Loucy (cell line): ENCODE measurements at regions not wholly inside any gene's neighbourhood (a gene's known extent, or its start where the extent isn't known, plus 50 kb on each side); places are given as distances from the start of the nearest gene placed in this dataset.

Source experiments
- CTCF ChIP-seq: fragments of 200-600 bp; sonication (generic); conservative IDR thresholded peaks from 2 replicates; pipeline ENCODE4 v1.5.1; 2014; ENCODE audit warnings: mild to moderate bottlenecking, antibody characterized with exemption, low read length
- EZH2phosphoT487 ChIP-seq: fragments of 200-600 bp; IDR thresholded peaks from 2 replicates; pipeline ENCODE4 v1.6.1; 2018; ENCODE audit warnings: antibody characterized with exemption, mild to moderate bottlenecking, moderate library complexity, borderline replicate concordance

- TF ChIP-seq CTCF (no peak), EZH2phosphoT487 (no peak)
Observed at GRCh38 chr3:94568041-94568440, 505.2 kb downstream of the NSUN3 start.
